WTC11 (cell line): ENCODE measurements at regions not wholly inside any gene's neighbourhood (a gene's known extent, or its start where the extent isn't known, plus 50 kb on each side); places are given as distances from the start of the nearest gene placed in this dataset.

Experiments used
- ATAC-seq: fragments of 200-7000 bp; cut with Tn5 transposase; 2 replicates; pipeline ENCODE4 v1.10.0; 2021; ENCODE audit warnings: mild to moderate bottlenecking, moderate library complexity
- CTCF ChIA-PET: fragments of 300-600 bp; sonication (Branson Sonifier 250); formaldehyde crosslinking; loops from one replicate; lab custom pipeline; 2021; ENCODE audit warnings: antibody characterized with exemption; lab: Charles Lee
- POLR2A ChIA-PET: fragments of 350-600 bp; sonication (Branson Sonifier 250); formaldehyde crosslinking; loops from one replicate; lab custom pipeline; 2021; ENCODE audit warnings: antibody characterized with exemption; lab: Charles Lee
- DNase-seq: peaks from one replicate; pipeline ENCODE4 v3.0.0; 2021; ENCODE audit warnings: low spot score
- H3K27ac Mint-ChIP-seq: 2 replicates; pipeline ENCODE4 v1.8.0; 2021; ENCODE audit warnings: mixed read lengths
- H3K27me3 Mint-ChIP-seq: 2 replicates; pipeline ENCODE4 v1.8.0; 2021; ENCODE audit warnings: low read depth, mild to moderate bottlenecking, moderate library complexity, mixed read lengths
- H3K36me3 Mint-ChIP-seq: 2 replicates; pipeline ENCODE4 v1.8.0; 2021; ENCODE audit warnings: mixed read lengths
- H3K4me1 Mint-ChIP-seq: 2 replicates; pipeline ENCODE4 v1.8.0; 2022; ENCODE audit warnings: mixed read lengths
- H3K4me3 Mint-ChIP-seq: 2 replicates; pipeline ENCODE4 v1.8.0; 2021; ENCODE audit warnings: mild to moderate bottlenecking, moderate library complexity, mixed read lengths
- H3K9me3 Mint-ChIP-seq: 2 replicates; pipeline ENCODE4 v1.8.0; 2021; ENCODE audit warnings: mixed read lengths
- CREB1 ChIP-seq: sonication (generic); formaldehyde crosslinking; IDR thresholded peaks from 2 replicates; pipeline ENCODE4 v1.8.0; 2023; ENCODE audit warnings: mild to moderate bottlenecking, missing genetic modification reagents
- CREM ChIP-seq: sonication (generic); formaldehyde crosslinking; IDR thresholded peaks from 2 replicates; pipeline ENCODE4 v1.8.1; 2022; ENCODE audit warnings: mild to moderate bottlenecking, missing genetic modification reagents, moderate library complexity
- CTCF ChIP-seq: fragments of 200-600 bp; IDR thresholded peaks from 2 replicates; pipeline ENCODE4 v1.8.0; 2022; ENCODE audit warnings: antibody characterized with exemption
- ELF4 ChIP-seq: sonication (generic); formaldehyde crosslinking; IDR thresholded peaks from 2 replicates; pipeline ENCODE4 v1.8.1; 2022; ENCODE audit warnings: low read depth, mild to moderate bottlenecking, moderate library complexity, missing genetic modification reagents
- EMX1 ChIP-seq: fragments of 250-450 bp; sonication (Bioruptor Pico); IDR thresholded peaks from 2 replicates; pipeline ENCODE4 v1.8.0; 2021; ENCODE audit warnings: mild to moderate bottlenecking
- GTF2I ChIP-seq: fragments of 250-450 bp; sonication (Bioruptor Pico); conservative IDR thresholded peaks from 2 replicates; pipeline ENCODE4 v1.4.0; 2021; ENCODE audit warnings: mild to moderate bottlenecking
- KAT7 ChIP-seq: sonication (generic); formaldehyde crosslinking; IDR thresholded peaks from 2 replicates; pipeline ENCODE4 v1.8.1; 2023; ENCODE audit warnings: missing genetic modification reagents, mild to moderate bottlenecking, borderline replicate concordance
- MXD4 ChIP-seq: fragments of 250-450 bp; sonication (Bioruptor Pico); IDR thresholded peaks from 2 replicates; pipeline ENCODE4 v1.8.0; 2021; ENCODE audit warnings: mild to moderate bottlenecking, moderate library complexity, borderline replicate concordance
- NFYB ChIP-seq: sonication (generic); formaldehyde crosslinking; conservative IDR thresholded peaks from 2 replicates; pipeline ENCODE4 v1.8.0; 2022; ENCODE audit warnings: low read depth, missing genetic modification reagents
- NR1H2 ChIP-seq: sonication (generic); formaldehyde crosslinking; IDR thresholded peaks from 2 replicates; pipeline ENCODE4 v1.9.0; 2021; ENCODE audit warnings: mild to moderate bottlenecking, moderate library complexity, missing genetic modification reagents
- RELA ChIP-seq: sonication (generic); formaldehyde crosslinking; IDR thresholded peaks from 2 replicates; pipeline ENCODE4 v1.8.1; 2022; ENCODE audit warnings: missing genetic modification reagents, mild to moderate bottlenecking, borderline replicate concordance
- TEAD1 ChIP-seq: sonication (generic); formaldehyde crosslinking; IDR thresholded peaks from 2 replicates; pipeline ENCODE4 v1.8.0; 2022; ENCODE audit warnings: mild to moderate bottlenecking, missing genetic modification reagents
- ZBTB21 ChIP-seq: sonication (generic); formaldehyde crosslinking; IDR thresholded peaks from 2 replicates; pipeline ENCODE4 v1.8.1; 2023; ENCODE audit warnings: mild to moderate bottlenecking, missing genetic modification reagents, borderline replicate concordance
- ZBTB43 ChIP-seq: sonication (generic); formaldehyde crosslinking; IDR thresholded peaks from 2 replicates; pipeline ENCODE4 v1.8.1; 2023; ENCODE audit warnings: mild to moderate bottlenecking, missing genetic modification reagents
- ZNF232 ChIP-seq: sonication (generic); formaldehyde crosslinking; IDR thresholded peaks from 2 replicates; pipeline ENCODE4 v1.8.0; 2022; ENCODE audit warnings: mild to moderate bottlenecking, missing genetic modification reagents
- ZNF317 ChIP-seq: sonication (generic); formaldehyde crosslinking; IDR thresholded peaks from 2 replicates; pipeline ENCODE4 v1.8.1; 2023; ENCODE audit warnings: low read depth, mild to moderate bottlenecking, moderate library complexity, missing genetic modification reagents, borderline replicate concordance
- ZNF416 ChIP-seq: fragments of 250-450 bp; sonication (Bioruptor Pico); IDR thresholded peaks from 2 replicates; pipeline ENCODE4 v1.9.0; 2021; ENCODE audit warnings: mild to moderate bottlenecking, inconsistent platforms
- ZNF512 ChIP-seq: sonication (generic); formaldehyde crosslinking; IDR thresholded peaks from 2 replicates; pipeline ENCODE4 v1.8.1; 2022; ENCODE audit warnings: missing genetic modification reagents, borderline replicate concordance
- ZNF671 ChIP-seq: fragments of 250-450 bp; sonication (Bioruptor Pico); IDR thresholded peaks from 2 replicates; pipeline ENCODE4 v1.8.0; 2021; ENCODE audit warnings: mild to moderate bottlenecking
- TF ChIP-seq, protein P1 (sequence below): sonication (generic); formaldehyde crosslinking; IDR thresholded peaks from 2 replicates; pipeline ENCODE4 v1.8.0; 2023; ENCODE audit warnings: missing genetic modification reagents
- TF ChIP-seq, protein P2 (sequence below): sonication (generic); formaldehyde crosslinking; IDR thresholded peaks from 2 replicates; pipeline ENCODE4 v1.8.1; 2022; ENCODE audit warnings: mild to moderate bottlenecking, missing genetic modification reagents, moderate library complexity, borderline replicate concordance
- TF ChIP-seq, protein P3 (sequence below): fragments of 250-450 bp; sonication (Bioruptor Pico); IDR thresholded peaks from 2 replicates; pipeline ENCODE4 v1.9.0; 2021; ENCODE audit warnings: mild to moderate bottlenecking

DNA sequence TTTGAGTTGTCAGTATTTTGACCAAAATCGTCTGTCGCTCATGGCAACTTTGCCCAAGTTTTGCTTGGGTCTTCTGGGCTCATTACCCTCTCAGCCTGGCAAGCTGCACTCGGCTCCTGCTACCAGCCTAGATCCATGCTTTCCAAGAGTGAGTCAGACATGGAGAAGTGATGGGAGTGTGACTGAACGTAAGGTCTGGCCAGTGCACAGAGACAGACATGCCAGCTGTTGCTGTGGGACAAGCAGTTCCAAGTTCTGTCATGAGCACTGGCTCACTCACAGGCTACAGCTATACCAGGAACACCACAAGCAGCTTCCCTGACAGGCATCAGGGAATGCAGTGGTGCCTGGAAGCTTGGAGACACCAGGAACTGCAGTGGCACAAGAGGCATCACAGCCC lies 338.9 kb downstream of the KDM5D start:
- H3K27ac Mint-ChIP-seq = no peak overlapping the region
- POLR2A ChIA-PET = no interaction called here
- no peak for TF ChIP-seq CTCF
- no peak for TF ChIP-seq ZBTB21 (CRISPR knock-in tag)
- TF ChIP-seq NR1H2 (CRISPR knock-in tag) = no peak
- no peak for TF ChIP-seq ZNF416 (CRISPR knock-in tag)
- no peak for TF ChIP-seq RELA (CRISPR knock-in tag)
- no peak for TF ChIP-seq GTF2I (CRISPR knock-in tag)
- TF ChIP-seq, protein P1, sequence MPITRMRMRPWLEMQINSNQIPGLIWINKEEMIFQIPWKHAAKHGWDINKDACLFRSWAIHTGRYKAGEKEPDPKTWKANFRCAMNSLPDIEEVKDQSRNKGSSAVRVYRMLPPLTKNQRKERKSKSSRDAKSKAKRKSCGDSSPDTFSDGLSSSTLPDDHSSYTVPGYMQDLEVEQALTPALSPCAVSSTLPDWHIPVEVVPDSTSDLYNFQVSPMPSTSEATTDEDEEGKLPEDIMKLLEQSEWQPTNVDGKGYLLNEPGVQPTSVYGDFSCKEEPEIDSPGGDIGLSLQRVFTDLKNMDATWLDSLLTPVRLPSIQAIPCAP = no peak
- no peak for TF ChIP-seq NFYB (CRISPR knock-in tag)
- TF ChIP-seq, protein P2, sequence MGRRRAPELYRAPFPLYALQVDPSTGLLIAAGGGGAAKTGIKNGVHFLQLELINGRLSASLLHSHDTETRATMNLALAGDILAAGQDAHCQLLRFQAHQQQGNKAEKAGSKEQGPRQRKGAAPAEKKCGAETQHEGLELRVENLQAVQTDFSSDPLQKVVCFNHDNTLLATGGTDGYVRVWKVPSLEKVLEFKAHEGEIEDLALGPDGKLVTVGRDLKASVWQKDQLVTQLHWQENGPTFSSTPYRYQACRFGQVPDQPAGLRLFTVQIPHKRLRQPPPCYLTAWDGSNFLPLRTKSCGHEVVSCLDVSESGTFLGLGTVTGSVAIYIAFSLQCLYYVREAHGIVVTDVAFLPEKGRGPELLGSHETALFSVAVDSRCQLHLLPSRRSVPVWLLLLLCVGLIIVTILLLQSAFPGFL = no peak
- TF ChIP-seq CREB1 (CRISPR knock-in tag) = no peak
- no peak for TF ChIP-seq KAT7 (CRISPR knock-in tag)
- TF ChIP-seq ZBTB43 (CRISPR knock-in tag) = no peak
- no peak for TF ChIP-seq CREM (CRISPR knock-in tag)
- TF ChIP-seq ZNF317 (CRISPR knock-in tag) = no peak
- TF ChIP-seq, protein P3, sequence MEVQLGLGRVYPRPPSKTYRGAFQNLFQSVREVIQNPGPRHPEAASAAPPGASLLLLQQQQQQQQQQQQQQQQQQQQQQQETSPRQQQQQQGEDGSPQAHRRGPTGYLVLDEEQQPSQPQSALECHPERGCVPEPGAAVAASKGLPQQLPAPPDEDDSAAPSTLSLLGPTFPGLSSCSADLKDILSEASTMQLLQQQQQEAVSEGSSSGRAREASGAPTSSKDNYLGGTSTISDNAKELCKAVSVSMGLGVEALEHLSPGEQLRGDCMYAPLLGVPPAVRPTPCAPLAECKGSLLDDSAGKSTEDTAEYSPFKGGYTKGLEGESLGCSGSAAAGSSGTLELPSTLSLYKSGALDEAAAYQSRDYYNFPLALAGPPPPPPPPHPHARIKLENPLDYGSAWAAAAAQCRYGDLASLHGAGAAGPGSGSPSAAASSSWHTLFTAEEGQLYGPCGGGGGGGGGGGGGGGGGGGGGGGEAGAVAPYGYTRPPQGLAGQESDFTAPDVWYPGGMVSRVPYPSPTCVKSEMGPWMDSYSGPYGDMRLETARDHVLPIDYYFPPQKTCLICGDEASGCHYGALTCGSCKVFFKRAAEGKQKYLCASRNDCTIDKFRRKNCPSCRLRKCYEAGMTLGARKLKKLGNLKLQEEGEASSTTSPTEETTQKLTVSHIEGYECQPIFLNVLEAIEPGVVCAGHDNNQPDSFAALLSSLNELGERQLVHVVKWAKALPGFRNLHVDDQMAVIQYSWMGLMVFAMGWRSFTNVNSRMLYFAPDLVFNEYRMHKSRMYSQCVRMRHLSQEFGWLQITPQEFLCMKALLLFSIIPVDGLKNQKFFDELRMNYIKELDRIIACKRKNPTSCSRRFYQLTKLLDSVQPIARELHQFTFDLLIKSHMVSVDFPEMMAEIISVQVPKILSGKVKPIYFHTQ (CRISPR knock-in tag) = no peak
- TF ChIP-seq ELF4 = no peak
- no peak for TF ChIP-seq TEAD1 (CRISPR knock-in tag)
- TF ChIP-seq EMX1 (CRISPR knock-in tag) = no peak
- TF ChIP-seq, all 79 proteins: peak for 0
- Mint-ChIP-seq H3K9me3 (no peaks in the 10 kb centered on the region), H3K27me3 (no peaks in the 10 kb centered on the region), H3K36me3 (no peaks in the 10 kb centered on the region), H3K4me3 (no peak overlapping the region), H3K4me1 (peaks cover 4% of the 10 kb centered on the region)
- CTCF ChIA-PET = no interaction called here
- no peak for ATAC-seq
- DNase-seq = no peak

DNA sequence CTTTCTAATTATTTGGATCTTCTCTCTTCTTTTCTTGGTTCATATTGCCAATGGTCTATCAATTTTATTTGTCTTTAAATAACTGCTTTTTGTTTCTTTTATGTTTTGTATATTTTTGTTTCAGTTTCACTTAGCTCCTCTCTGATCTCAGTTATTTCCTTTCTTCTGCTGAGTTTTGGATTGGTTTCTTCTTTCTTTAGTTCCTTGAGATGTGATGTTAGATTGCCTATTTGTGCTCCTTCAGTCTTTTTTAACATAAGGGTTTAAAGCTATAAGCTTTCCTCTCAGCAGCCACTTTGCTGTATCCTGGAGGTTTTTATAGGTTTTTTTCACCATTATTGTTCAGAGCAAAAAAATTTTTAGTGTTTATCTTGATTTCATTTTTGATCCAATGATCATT lies 351.6 kb downstream of the KDM5D start:
- Mint-ChIP-seq H3K27me3 (no peaks in the 10 kb centered on the region), H3K36me3 (peaks cover 2% of the 10 kb centered on the region; the same call in 1 of the 2 replicates), H3K9me3 (peaks cover 6% of the 10 kb centered on the region; the same call in 1 of the 2 replicates), H3K27ac (no peak overlapping the region), H3K4me1 (peaks cover 18% of the 10 kb centered on the region), H3K4me3 (no peak overlapping the region)
- POLR2A ChIA-PET = no interaction called here
- CTCF ChIA-PET = no interaction called here
- DNase-seq (no peak), ATAC-seq (no peak)
- TF ChIP-seq CTCF = no peak
- TF ChIP-seq ZNF232 (CRISPR knock-in tag) = no peak
- TF ChIP-seq MXD4 (CRISPR knock-in tag) = no peak
- no peak for TF ChIP-seq ZNF512
- no peak for TF ChIP-seq ZNF671
